GM18517 (cell line): ENCODE measurements at regions not wholly inside any gene's neighbourhood (a gene's known extent, or its start where the extent isn't known, plus 50 kb on each side); places are given as distances from the start of the nearest gene placed in this dataset.
A peak's percentile ranks its signal among the peaks of the same experiment; 100 is the strongest.

Source experiments
- ATAC-seq: cut with Tn5 transposase; IDR thresholded peaks from one replicate; pipeline ENCODE4 v1.9.1; 2021; ENCODE audit warnings: mild to moderate bottlenecking, moderate library complexity; ENCODE audit not compliant: unreplicated experiment

GRCh38 chr3:137061186-137061585 is 103.4 kb downstream of the IL20RB start:
- no peak for ATAC-seq

DNA sequence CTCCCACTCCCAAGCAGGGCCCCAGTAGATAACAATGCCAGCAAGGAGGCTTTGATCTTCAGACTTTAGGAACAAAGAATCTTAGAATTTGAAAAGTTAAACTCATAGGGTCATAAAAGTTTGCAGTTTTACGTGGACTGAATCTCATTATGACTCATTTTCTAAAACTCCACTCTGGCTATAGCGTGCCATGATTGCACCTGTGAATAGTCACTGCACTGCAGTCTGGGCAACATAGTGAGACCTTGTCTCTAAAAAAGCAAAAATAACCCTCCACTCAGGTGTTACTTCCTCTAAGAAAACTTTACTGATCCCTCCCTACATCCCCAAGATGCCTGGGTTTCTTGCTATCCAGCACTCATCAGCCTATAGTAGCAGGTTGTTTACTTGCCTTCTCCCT is 104.5 kb downstream of the IL20RB start:
- peak; percentile 93 for ATAC-seq

GRCh38 chr3:137065381-137065780 is 107.6 kb downstream of the IL20RB start:
- no peak for ATAC-seq

DNA sequence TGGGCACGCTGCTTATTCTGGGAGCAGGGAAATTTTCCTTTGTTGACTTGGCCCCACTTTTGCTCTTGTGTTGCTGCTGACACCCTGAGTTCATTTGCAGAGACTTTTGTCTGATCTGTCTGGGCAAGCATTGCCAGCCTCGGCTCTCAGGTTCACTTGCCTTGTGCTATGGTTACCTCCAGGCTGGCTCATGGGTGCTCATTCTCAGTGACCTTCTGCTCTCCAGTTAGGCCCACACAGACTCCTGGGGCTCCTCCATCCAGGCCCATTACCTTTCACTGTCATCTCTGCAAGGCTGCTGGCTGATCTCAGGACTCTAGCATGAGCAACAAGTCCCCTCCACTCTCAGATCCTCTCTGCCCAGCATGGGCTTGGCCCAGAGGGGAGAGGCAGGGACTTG is 108.3 kb downstream of the IL20RB start:
- ATAC-seq, result no peak

DNA sequence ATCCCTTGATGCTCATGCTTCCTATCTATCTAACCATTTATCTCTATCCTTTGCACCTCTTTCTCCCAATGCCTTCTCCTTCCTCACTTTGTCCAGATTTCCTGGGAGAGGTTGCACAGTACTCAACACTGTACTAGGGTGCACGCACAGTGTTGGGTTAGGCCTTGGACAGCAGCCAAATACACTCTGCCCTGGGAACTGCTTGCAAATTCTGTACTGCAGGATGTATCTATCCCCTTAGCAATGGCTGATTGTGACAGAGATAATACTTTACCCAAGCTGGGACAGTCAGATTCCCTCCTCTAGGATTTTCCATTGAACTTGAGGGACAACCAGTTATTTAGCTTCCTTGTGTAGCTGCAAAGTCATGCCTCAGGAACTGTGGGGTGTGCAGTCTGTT is 113.3 kb downstream of the IL20RB start:
- no peak for ATAC-seq

DNA sequence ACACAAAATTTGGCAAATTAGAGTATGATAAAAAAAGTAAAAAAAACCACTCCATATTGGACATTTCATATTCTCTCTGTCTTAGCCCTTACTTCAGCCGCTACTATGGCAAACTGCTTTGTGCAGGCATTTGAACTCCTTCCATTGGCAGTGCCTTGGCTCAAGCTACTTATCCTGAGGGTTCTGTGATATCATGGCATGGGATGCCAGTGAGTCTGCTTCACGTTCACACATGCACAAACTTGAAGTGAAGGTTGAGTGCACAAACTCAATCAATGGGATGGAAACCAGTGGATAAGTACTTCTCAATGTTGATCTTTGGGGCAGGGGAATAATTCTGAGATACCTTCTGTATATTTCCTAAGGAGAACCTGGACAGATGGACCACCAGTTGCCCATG is 117.2 kb downstream of the IL20RB start:
- ATAC-seq, result no peak

DNA sequence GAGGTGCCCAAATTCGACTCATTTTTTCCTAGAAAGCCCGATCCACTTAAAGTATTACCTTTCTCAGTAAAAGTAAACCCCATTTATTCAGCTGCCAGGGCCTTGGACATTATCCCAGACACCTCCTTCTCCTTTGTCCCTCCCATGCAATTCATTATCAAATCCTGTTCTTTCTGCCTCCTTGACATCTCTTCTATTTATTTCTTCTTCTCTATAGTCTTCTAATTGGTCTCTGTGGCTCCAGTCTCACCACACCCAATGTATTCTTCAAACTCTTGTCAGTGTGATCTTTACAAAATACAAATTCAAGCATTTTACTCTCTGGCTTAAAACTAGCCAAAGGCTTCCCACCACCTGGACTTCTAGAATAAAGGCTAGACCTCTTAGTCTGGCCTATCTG is 120.3 kb downstream of the IL20RB start:
- ATAC-seq, result no peak

DNA sequence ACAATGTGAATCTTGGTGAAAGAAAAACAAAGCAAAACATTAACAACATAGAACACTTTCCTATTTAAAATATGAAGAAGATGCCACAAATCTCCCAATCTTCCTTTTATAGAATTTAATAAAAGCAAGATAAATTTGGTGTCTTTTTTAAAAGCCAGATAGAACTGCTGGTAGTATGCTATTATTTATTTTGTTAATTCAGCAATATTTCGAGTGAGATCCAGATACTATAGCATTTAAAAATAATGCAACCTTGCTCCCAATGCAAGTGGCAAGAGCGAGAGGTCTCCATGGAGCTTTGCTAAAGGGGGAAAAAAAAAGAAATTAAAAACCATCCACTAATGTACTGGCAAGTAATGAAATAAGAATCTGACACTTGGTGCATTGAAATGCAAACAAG is 121.8 kb downstream of the IL20RB start:
- ATAC-seq, result no peak

GRCh38 chr3:137081711-137082110 is 123.9 kb downstream of the IL20RB start:
- no peak for ATAC-seq

DNA sequence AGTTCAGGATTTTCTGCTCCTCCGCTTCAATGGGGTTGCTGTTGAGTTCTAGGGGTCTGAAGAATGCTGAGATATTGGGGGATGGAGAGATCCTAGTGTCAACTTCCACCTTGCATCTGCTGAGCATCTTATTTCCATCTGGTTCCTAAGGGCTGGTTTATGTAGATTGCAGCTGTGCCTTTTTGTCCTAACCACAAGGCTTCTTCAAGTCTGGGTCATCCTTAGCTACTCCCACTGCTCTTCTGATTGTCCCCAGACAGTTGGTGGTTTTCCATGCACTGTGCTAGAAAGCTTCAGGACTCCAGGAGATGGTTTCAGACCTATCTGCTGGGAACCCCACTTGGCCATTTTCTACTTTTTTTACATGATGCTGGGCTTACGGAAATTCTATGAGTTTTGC is 125.0 kb downstream of the IL20RB start:
- ATAC-seq, result no peak

DNA sequence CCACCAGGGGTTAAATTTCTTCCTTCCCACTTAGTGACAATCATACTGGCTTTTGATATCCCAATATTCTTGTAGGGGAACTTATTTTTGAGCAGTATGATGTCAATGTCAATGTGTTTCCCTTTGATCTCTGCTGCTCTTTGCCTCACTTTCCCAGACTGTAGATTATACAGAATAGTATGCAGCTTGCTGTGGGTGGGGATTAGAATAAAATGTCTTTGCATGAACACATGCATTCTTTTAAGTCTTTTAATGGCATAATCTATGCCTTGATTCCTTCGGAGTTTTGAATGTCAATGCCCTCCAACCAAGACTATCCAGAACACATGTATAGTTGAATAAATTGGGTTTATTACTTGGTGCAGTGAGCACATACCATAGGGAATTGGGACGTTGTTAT is 125.5 kb downstream of the IL20RB start:
- ATAC-seq, result no peak

DNA sequence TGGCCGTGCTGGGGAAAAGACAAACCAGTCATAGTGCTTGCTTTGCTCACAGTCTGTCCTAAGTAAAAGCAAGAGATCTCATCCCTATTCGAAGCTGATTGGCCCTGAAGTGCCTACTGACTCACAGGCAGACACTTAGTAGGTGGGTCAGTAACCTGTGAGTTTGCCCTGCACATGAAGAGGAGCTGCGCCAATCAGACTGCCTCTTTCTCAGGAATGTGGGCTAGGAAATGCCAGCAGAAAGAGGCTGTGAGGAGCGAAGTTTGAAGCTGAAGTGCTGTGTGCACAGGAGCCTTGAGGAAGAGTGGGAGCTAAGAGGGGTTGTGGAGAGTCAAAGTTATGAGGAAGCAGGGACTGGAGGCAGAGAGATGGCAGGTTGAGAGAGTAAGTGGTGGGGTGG is 126.8 kb downstream of the IL20RB start:
- ATAC-seq, result no peak

DNA sequence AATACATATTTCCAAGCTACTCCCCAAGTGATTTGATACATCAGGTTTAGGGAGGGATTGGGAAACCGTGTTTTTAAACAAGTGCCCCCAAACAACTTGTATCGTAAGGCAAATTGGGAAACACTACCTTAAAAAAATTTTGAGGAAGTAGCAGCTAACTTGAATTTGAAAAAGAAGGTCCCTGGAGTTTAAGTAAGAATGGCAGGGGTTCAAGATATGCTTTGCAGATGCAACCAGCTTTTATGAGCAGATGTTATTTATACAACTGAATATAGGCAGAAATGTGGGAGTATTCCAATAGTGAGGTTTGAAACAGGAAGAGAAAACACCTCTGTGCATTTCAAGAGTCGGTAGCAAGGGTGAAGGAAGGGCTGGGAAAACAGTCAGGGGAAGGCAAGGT is 139.6 kb downstream of the IL20RB start:
- no peak for ATAC-seq

DNA sequence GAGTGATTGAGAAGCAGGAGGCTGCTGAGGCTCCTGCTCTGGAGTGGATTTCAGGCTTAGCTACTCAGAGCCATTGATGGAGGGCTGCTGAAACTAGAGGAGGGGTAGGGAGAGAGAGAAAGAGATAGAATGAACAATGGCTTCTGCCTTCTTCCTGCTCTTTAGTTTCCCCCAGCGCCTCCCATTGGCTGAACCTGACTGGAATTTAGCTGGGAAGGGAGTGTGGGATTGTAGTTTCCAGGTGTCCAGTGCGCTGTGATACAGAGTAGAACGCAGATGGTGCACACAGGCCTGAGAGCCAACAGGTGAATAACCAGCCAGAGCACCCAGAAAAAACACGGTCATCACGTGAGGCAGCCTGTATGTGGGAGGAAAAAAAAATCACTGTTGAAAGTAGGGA is 140.1 kb downstream of the IL20RB start:
- no peak for ATAC-seq

DNA sequence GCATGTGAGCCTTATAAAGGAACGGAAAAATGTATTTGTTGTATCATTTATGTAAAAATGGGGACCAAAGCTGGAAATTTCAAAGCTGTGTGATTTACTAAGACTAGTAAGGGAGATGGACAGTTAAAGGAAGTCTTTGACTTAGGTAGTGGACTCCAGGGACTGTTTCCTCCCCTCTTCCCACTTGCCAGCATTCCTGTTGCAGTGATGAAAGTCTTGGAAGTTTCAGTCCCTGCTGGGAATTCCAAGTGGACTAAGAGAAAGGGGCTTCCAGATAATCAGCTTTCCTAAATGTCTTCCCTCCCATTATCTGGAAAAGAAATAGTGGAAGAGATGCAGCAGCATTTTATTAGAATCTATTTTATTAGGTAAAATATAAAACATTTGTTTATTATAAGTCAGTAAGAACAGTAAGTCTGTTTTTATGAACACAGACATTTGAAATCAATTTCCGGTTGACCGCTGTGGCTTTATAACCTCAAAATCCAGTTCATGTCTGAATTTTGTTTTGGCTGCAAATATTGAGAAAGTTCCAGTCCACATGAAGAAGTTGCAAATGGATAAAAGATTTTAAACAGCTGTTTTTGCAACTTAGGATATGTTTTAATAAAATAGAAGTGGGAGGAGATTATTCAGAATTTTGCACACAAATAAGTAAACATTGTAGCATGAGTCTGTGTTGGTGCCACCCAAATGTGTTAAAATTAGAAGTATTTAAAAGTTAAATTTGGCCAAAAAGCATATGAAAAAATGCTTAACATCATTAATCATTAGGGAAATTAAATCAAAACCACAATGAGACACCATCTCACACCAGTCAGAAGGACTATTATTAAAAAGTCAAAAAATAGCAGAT is 141.8 kb downstream of the IL20RB start:
- no peak for ATAC-seq

DNA sequence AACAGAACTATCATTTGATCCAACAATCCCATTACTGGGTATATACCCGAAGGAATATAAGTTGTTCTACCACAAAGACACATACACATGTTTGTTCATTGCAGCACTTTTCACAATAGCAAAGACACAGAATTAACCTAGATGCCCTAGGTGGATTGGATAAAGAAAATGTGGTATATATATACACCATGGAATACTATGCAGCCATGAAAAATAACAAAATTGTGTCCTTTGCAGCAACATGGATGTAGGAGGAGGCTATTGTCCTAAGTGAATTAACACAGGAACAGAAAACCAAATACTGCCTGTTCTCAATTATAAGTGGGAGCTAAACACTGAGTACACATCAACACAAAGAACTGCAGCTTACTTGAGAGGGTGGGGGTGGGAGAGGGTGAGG is 142.5 kb downstream of the IL20RB start:
- ATAC-seq, result no peak

DNA sequence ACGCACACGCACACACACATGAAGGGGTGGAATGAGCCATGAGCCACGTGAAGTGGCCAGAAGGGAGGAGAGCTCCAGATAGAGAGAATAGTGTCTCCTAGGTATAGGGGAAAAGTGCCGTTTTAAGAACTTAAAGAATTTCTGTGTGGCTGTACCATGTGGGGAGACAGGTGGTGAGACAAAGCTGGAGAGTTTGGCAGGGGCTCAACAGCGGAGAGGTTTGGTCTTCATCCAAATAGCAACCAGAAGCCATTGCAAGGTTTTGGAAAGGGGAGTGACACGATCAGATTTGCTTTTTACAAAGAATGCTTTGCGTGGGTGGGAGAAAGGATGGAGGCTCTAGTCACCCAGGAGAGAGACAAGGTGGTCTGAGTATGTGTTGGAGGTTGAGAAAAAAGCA is 146.0 kb downstream of the IL20RB start:
- ATAC-seq, result no peak

DNA sequence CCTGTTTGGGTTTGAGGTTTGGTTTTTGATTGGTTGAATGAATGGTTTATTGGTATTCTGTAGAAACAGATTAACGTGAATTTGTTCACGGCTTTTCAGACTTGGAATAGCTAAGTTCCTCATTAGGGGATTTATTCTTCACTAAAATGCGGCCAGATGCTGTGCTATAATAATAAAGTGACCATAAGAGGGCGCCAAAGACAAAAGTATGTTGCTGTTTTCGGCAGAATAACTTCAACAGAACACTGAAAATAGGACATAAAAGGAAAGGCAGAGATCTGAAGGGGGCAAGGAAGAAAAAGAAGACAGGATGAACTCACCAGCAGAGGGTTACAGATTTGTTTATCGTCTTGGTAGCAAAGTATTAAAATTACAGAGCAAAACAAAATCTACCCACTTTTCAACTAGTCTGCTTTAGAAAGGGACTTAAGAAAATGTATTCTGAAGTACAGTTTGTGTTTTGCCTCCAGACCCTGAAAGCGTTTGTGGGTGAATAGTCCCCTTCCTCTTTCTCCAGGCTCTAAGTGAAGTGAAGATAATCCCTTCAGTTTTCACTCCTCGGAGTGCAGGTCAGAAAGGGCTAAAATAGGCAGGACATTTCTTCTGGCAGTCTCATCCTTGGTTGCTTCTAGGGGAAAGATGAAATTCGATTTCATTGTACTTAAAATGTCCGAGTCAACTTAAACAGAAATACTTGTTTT is 147.6 kb downstream of the IL20RB start:
- ATAC-seq, result peak; percentile 78

- ATAC-seq, result no peak
Measured at GRCh38 chr3:137106612-137107240, 148.9 kb downstream of the IL20RB start.

- no peak for ATAC-seq
Measured at GRCh38 chr3:137108699-137109440, 151.1 kb downstream of the IL20RB start.

DNA sequence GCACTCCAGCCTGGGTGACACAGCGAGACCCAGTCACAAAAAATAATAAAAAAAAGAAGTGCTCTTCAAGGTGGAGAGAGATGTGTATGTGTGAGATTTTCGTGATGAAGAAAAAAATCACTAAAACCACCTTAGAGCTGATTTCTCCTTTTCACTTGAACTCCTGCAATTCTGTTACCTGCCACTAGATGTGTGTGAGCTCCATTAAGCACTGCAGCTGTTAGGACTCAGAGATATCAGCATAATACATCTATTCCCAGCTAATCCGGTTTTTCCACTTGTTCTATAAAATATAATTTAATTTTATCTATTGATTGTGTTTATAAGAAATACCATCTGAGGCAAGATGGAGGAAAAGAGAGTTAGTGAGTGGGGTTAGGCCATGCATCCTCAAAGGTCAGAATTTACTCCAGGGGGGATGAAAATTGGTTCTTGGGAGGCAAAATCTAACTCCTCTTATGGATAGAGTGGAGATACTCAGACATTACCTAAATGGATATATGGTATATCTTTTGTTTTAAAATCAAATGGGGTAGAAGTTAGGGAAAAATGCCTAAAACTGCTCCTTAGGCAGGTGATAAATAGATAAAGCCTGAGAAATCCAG is 152.7 kb downstream of the IL20RB start:
- ATAC-seq, result no peak
